ENCODE measurements at regions not wholly inside any gene's neighbourhood (a gene's known extent, or its start where the extent isn't known, plus 50 kb on each side); places are given as distances from the start of the nearest gene placed in this dataset.

DNA sequence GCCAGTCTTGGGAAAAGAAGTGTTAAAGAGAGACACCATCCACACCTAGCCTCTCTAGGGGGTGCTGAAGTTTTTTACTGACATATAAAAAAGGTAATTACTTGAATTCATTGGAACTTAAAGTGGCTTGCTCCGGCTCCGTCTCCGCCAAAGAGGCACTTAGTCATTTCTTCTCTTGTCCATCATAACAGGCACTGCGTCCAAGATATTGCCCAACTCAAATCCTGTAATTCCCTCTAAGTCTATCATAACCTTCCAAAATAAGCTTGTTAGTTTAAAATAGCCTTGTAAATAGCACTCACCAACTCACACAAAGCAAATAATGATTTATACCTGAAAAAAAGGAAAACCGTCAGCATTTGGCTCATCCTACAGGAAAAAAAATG is 160.5 kb downstream of the ZBTB18 start:
- Histone ChIP-seq H3K36me3 (ENCODE audit: insufficient read depth, low read length) (no peaks in the 10 kb centered on the region), H2AFZ (ENCODE audit: low read depth, low read length) (no peak overlapping the region), H3K27me3 (ENCODE audit: insufficient read depth, low read depth, low read length) (no peaks in the 10 kb centered on the region), H3K79me2 (replicated peaks; ENCODE audit: insufficient read depth, low read length) (no peaks in the 10 kb centered on the region), H3K4me2 (ENCODE audit: low read length) (no peak overlapping the region), H3K27ac (ENCODE audit: low read length) (no peak overlapping the region), H3F3A (ENCODE audit: insufficient read depth, low read length, poor library complexity, severe bottlenecking) (no peaks in the 10 kb centered on the region), H4K20me1 (ENCODE audit: insufficient read depth) (no peaks in the 10 kb centered on the region), H3K9ac (ENCODE audit: low read length) (no peak overlapping the region), H3K4me3 (ENCODE audit: low read length) (no peak overlapping the region), H3K9me3 (ENCODE audit: low read length) (no peaks in the 10 kb centered on the region), H3K9me2 (ENCODE audit: insufficient read depth, low read length) (no peaks in the 10 kb centered on the region)
- no peak for TF ChIP-seq EZH2 (IDR thresholded peaks at IDR 0.05; ENCODE audit: borderline replicate concordance, insufficient read depth, low read length, poor library complexity, severe bottlenecking)
- no peak for TF ChIP-seq POLR2AphosphoS5 (IDR thresholded peaks at IDR 0.05)
- TF ChIP-seq RAD21 (conservative IDR thresholded peaks at IDR 0.05): no peak
- no peak for TF ChIP-seq CTCF (IDR thresholded peaks at IDR 0.05; ENCODE audit: poor library complexity, severe bottlenecking)
- no peak for TF ChIP-seq REST (IDR thresholded peaks at IDR 0.05; ENCODE audit: borderline replicate concordance)
- no peak for TF ChIP-seq EP300 (conservative IDR thresholded peaks at IDR 0.05; ENCODE audit: poor library complexity, severe bottlenecking)
- TF ChIP-seq TAF1 (IDR thresholded peaks at IDR 0.05; ENCODE audit: low read depth): no peak
- TF ChIP-seq SMC3 (conservative IDR thresholded peaks at IDR 0.05; ENCODE audit: poor library complexity): no peak
- TF ChIP-seq MXI1 (conservative IDR thresholded peaks at IDR 0.05; ENCODE audit: poor library complexity, severe bottlenecking): no peak

DNA sequence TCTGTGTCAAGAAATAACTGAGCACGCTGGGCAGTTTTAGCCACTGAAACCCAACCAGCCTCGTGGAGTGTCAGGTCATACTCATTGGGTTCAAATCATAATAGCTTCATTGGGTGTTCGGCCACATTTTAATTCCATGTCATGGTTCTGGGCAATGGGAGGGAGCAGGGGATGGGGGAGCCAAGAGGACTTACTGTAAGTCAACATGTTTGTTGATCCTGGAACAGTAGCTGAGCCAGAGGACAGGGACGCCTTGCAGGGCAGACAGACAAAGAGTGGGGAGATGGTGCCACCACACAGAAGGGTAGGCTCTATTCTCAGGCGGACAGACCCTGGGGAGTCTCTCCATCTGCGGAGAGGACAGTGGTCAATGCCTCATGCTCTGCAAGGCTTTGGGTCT is 161.1 kb downstream of the ZBTB18 start:
- no peak overlapping the region for H3K4me3 ChIP-seq (ENCODE audit: low read length)
- no peaks in the 10 kb centered on the region for H3K36me3 ChIP-seq (ENCODE audit: insufficient read depth, low read length)
- no peak overlapping the region for H3K27ac ChIP-seq (ENCODE audit: low read length)
- no peaks in the 10 kb centered on the region for H4K20me1 ChIP-seq (ENCODE audit: insufficient read depth)
- H3K4me2 ChIP-seq (ENCODE audit: low read length): no peak overlapping the region
- no peaks in the 10 kb centered on the region for H3K27me3 ChIP-seq (ENCODE audit: insufficient read depth, low read depth, low read length)
- TF ChIP-seq RAD21 (conservative IDR thresholded peaks at IDR 0.05) (no peak), EP300 (conservative IDR thresholded peaks at IDR 0.05; ENCODE audit: poor library complexity, severe bottlenecking) (no peak), EZH2 (IDR thresholded peaks at IDR 0.05; ENCODE audit: borderline replicate concordance, insufficient read depth, low read length, poor library complexity, severe bottlenecking) (no peak)
- H3K9ac ChIP-seq (ENCODE audit: low read length): no peak overlapping the region
- no peaks in the 10 kb centered on the region for H3K79me2 ChIP-seq (replicated peaks; ENCODE audit: insufficient read depth, low read length)
- no peaks in the 10 kb centered on the region for H3F3A ChIP-seq (ENCODE audit: insufficient read depth, low read length, poor library complexity, severe bottlenecking)
- no peaks in the 10 kb centered on the region for H3K9me3 ChIP-seq (ENCODE audit: low read length)
- no peak overlapping the region for H2AFZ ChIP-seq (ENCODE audit: low read depth, low read length)
- no peaks in the 10 kb centered on the region for H3K9me2 ChIP-seq (ENCODE audit: insufficient read depth, low read length)
